IMR-90 (cell line): ENCODE measurements at regions not wholly inside any gene's neighbourhood (a gene's known extent, or its start where the extent isn't known, plus 50 kb on each side); places are given as distances from the start of the nearest gene placed in this dataset.

ENCODE experiments used
- ATAC-seq: fragments of 200-7000 bp; cut with Tn5 transposase; 2 replicates; pipeline ENCODE4 v1.9.1; 2020; ENCODE audit warnings: low read depth, mild to moderate bottlenecking, moderate library complexity
- BruUV-seq: library from RNA; stranded (reverse); fragments of 400-500 nt; replicated peaks from 2 replicates; lab custom pipeline; 2021; lab: Mats Ljungman, UMichigan
- CTCF ChIA-PET: fragments of 300-600 bp; formaldehyde crosslinking; extraction: SDS; loops from one replicate; lab custom pipeline; 2021; ENCODE audit warnings: antibody characterized with exemption; lab: Yijun Ruan, JAX
- POLR2A ChIA-PET: fragments of 300-600 bp; sonication (Branson Sonifier 250); formaldehyde crosslinking; loops from one replicate; lab custom pipeline; 2022; ENCODE audit warnings: antibody characterized with exemption; ENCODE audit not compliant: unreplicated experiment; lab: Charles Lee
- DNase-seq: peaks from one replicate; pipeline ENCODE4 v3.0.0; 2013
- H2AFZ ChIP-seq: replicated peaks from 2 replicates; pipeline ENCODE3; 2013; ENCODE audit warnings: low read length, mild to moderate bottlenecking; ENCODE audit not compliant: poor library complexity
- H2AK5ac ChIP-seq: 2 replicates; pipeline ENCODE4 v1.6.1; 2013; ENCODE audit warnings: low read depth, low read length, inconsistent platforms
- H2AK9ac ChIP-seq: replicated peaks from 2 replicates; pipeline ENCODE3; 2013; ENCODE audit warnings: mild to moderate bottlenecking, low read depth, low read length, moderate library complexity; ENCODE audit not compliant: poor library complexity
- H2BK120ac ChIP-seq: 2 replicates; pipeline ENCODE4 v1.6.1; 2013; ENCODE audit warnings: low read depth, low read length, inconsistent platforms
- H2BK15ac ChIP-seq: 3 replicates; pipeline ENCODE4 v1.6.1; 2013; ENCODE audit warnings: low read depth, low read length, inconsistent platforms
- H2BK20ac ChIP-seq: 2 replicates; pipeline ENCODE4 v1.6.1; 2013; ENCODE audit warnings: low read depth, mild to moderate bottlenecking, inconsistent platforms, low read length, moderate library complexity
- H2BK5ac ChIP-seq: 2 replicates; pipeline ENCODE4 v1.6.1; 2013; ENCODE audit warnings: mild to moderate bottlenecking, low read depth, low read length, inconsistent platforms; ENCODE audit not compliant: poor library complexity, severe bottlenecking
- H3K14ac ChIP-seq: replicated peaks from 2 replicates; pipeline ENCODE4 v1.6.1; 2013; ENCODE audit warnings: low read depth, low read length, inconsistent platforms
- H3K18ac ChIP-seq: 2 replicates; pipeline ENCODE4 v1.6.1; 2013; ENCODE audit warnings: low read depth, low read length, control low read depth
- H3K23ac ChIP-seq: 2 replicates; pipeline ENCODE4 v1.6.1; 2013; ENCODE audit warnings: low read depth, low read length, inconsistent platforms
- H3K27ac ChIP-seq: 2 replicates; pipeline ENCODE4 v1.5.1; 2013; ENCODE audit warnings: mild to moderate bottlenecking, control low read depth, low read length; ENCODE audit not compliant: insufficient read depth
- H3K27me3 ChIP-seq: 2 replicates; pipeline ENCODE4 v1.6.1; 2013; ENCODE audit warnings: low read length; ENCODE audit not compliant: control insufficient read depth, insufficient read depth
- H3K36me3 ChIP-seq: 2 replicates; pipeline ENCODE4 v1.6.1; 2013; ENCODE audit warnings: low read length, mixed read lengths; ENCODE audit not compliant: control insufficient read depth, insufficient read depth
- H3K4ac ChIP-seq: 2 replicates; pipeline ENCODE4 v1.6.1; 2013; ENCODE audit warnings: low read depth, low read length, inconsistent platforms
- H3K4me1 ChIP-seq: 2 replicates; pipeline ENCODE4 v1.6.1; 2013; ENCODE audit warnings: low read length, mixed read lengths; ENCODE audit not compliant: control insufficient read depth, insufficient read depth
- H3K4me2 ChIP-seq: 2 replicates; pipeline ENCODE4 v1.6.1; 2013; ENCODE audit warnings: low read depth, mild to moderate bottlenecking, control low read depth, low read length, moderate library complexity
- H3K4me3 ChIP-seq: 2 replicates; pipeline ENCODE4 v1.5.1; 2013; ENCODE audit warnings: low read depth, mild to moderate bottlenecking, control low read depth, low read length, moderate library complexity; ENCODE audit not compliant: insufficient read depth
- H3K56ac ChIP-seq: 2 replicates; pipeline ENCODE4 v1.6.1; 2013; ENCODE audit warnings: low read length, inconsistent platforms; ENCODE audit not compliant: insufficient read depth; ENCODE audit errors: extremely low read depth
- H3K79me1 ChIP-seq, 2 experiments: 2 replicates each; pipeline ENCODE4 v1.6.1; 2013; ENCODE audit warnings: low read length in 2 of 2, inconsistent platforms in 1 of 2, low read depth in 1 of 2
- H3K9ac ChIP-seq: 2 replicates; pipeline ENCODE4 v1.6.1; 2013; ENCODE audit warnings: low read depth, low read length, control low read depth
- H3K9me1 ChIP-seq: 2 replicates; pipeline ENCODE4 v1.6.1; 2013; ENCODE audit warnings: low read length, inconsistent platforms; ENCODE audit not compliant: insufficient read depth
- H3K9me3 ChIP-seq: 2 replicates; pipeline ENCODE4 v1.6.1; 2013; ENCODE audit warnings: low read length; ENCODE audit not compliant: control insufficient read depth, insufficient read depth
- H4K20me1 ChIP-seq: 2 replicates; pipeline ENCODE4 v1.6.1; 2013; ENCODE audit warnings: low read length, inconsistent platforms; ENCODE audit not compliant: insufficient read depth
- H4K5ac ChIP-seq: 2 replicates; pipeline ENCODE4 v1.6.1; 2013; ENCODE audit warnings: mild to moderate bottlenecking, low read depth, low read length, control low read depth
- H4K8ac ChIP-seq, 2 experiments: 2 replicates each; pipeline ENCODE4 v1.6.1; 2013; ENCODE audit warnings: low read depth in 2 of 2, low read length in 2 of 2, control low read depth in 1 of 2, inconsistent platforms in 1 of 2
- H4K91ac ChIP-seq: 2 replicates; pipeline ENCODE4 v1.6.1; 2013; ENCODE audit warnings: low read depth, low read length, inconsistent platforms; ENCODE audit not compliant: insufficient read depth
- BHLHE40 ChIP-seq: fragments of 150-350 bp; IDR thresholded peaks from 2 replicates; pipeline ENCODE4 v1.6.1; 2016; ENCODE audit warnings: mild to moderate bottlenecking, low read depth, low read length
- CEBPB ChIP-seq: IDR thresholded peaks from 2 replicates; pipeline ENCODE4 v1.6.1; 2012; ENCODE audit warnings: low read depth, low read length, improper control_type of control experiment
- CHD1 ChIP-seq: IDR thresholded peaks from 2 replicates; pipeline ENCODE4 v1.6.1; 2012; ENCODE audit warnings: low read depth, low read length, improper control_type of control experiment
- CTCF ChIP-seq: conservative IDR thresholded peaks from 2 replicates; pipeline ENCODE4 v1.5.1; 2012; ENCODE audit warnings: mild to moderate bottlenecking, low read depth, low read length, improper control_type of control experiment
- ELK1 ChIP-seq: fragments of 150-350 bp; IDR thresholded peaks from 2 replicates; pipeline ENCODE4 v1.6.1; 2016; ENCODE audit warnings: low read depth, mild to moderate bottlenecking, low read length, moderate library complexity, borderline replicate concordance
- MAZ ChIP-seq: IDR thresholded peaks from 2 replicates; pipeline ENCODE4 v1.6.1; 2012; ENCODE audit warnings: low read depth, mild to moderate bottlenecking, low read length, improper control_type of control experiment, moderate library complexity, borderline replicate concordance
- MXI1 ChIP-seq: IDR thresholded peaks from 2 replicates; pipeline ENCODE4 v1.6.1; 2012; ENCODE audit warnings: low read depth, mild to moderate bottlenecking, low read length, moderate library complexity, borderline replicate concordance
- NFE2L2 ChIP-seq: fragments of 150-350 bp; IDR thresholded peaks from 2 replicates; pipeline ENCODE4 v1.6.1; 2016; ENCODE audit warnings: low read depth, mild to moderate bottlenecking, low read length
- POLR2A ChIP-seq: IDR thresholded peaks from 2 replicates; pipeline ENCODE4 v1.6.1; 2012; ENCODE audit warnings: mild to moderate bottlenecking, low read depth, low read length
- RCOR1 ChIP-seq: IDR thresholded peaks from 2 replicates; pipeline ENCODE4 v1.6.1; 2012; ENCODE audit warnings: mild to moderate bottlenecking, low read length, improper control_type of control experiment; ENCODE audit not compliant: insufficient replicate concordance
- RFX5 ChIP-seq: IDR thresholded peaks from 2 replicates; pipeline ENCODE4 v1.8.0; 2012; ENCODE audit warnings: low read depth, mild to moderate bottlenecking, low read length, moderate library complexity
- USF2 ChIP-seq: fragments of 150-350 bp; IDR thresholded peaks from 2 replicates; pipeline ENCODE4 v1.6.1; 2017; ENCODE audit warnings: mild to moderate bottlenecking, antibody characterized with exemption, low read length, low read depth
- WGBS, 2 experiments: methylation state at CpG; one replicate each; pipeline versions ENCODE4 v1.1.5 to v1.1.7; 2013; ENCODE audit warnings: missing lambda C conversion rate in 2 of 2; ENCODE audit not compliant: insufficient read length in 1 of 2; ENCODE audit errors: extremely low coverage in 2 of 2; 5-methylcytosine and 5-hydroxymethylcytosine counted together
- dilution Hi-C: fragments of 300-500 bp; cut with HindIII; formaldehyde crosslinking; loops from one replicate; pipeline ENCODE4 v1.14.3; 2018; ENCODE audit warnings: low sequenced_read_pairs; ENCODE audit not compliant: unreplicated experiment
- in situ Hi-C: fragments of 300-500 bp; cut with MboI; formaldehyde crosslinking; loops from 3 replicates; pipeline ENCODE4 v1.14.3; 2019; ENCODE audit warnings: low sequenced_read_pairs, inconsistent platforms, mixed read lengths
- intact Hi-C: fragments of 100-400 bp; cut with micrococcal nuclease; formaldehyde crosslinking; loops from 2 replicates; pipeline ENCODE4 v1.10.0; 2022

- TF ChIP-seq CTCF (no peak), MAZ (no peak), CHD1 (no peak), POLR2A (no peak), USF2 (no peak), RCOR1 (no peak), MXI1 (no peak), RFX5 (no peak), NFE2L2 (no peak), CEBPB (no peak), ELK1 (no peak), BHLHE40 (no peak)
- dilution Hi-C loops (no loop called here), in situ Hi-C loops (no loop called here), intact Hi-C loops (no loop called here)
- no peak overlapping the region for H2AFZ ChIP-seq
- no peak overlapping the region for H2BK15ac ChIP-seq
- H3K4ac ChIP-seq, result no peak overlapping the region
- H3K9me3 ChIP-seq, result peaks cover 35% of the 10 kb centered on the region
- H2BK120ac ChIP-seq, result no peak overlapping the region
- no peak for ATAC-seq
- H3K4me1 ChIP-seq, result no peaks in the 10 kb centered on the region
- H3K36me3 ChIP-seq, result no peaks in the 10 kb centered on the region
- WGBS, 2 experiments, result no CpG with 5 or more reads among the region's 9 CpGs
- H3K9ac ChIP-seq, result no peak overlapping the region
- no peaks in the 10 kb centered on the region for H3K79me1 ChIP-seq
- ChIA-PET CTCF (no interaction called here), POLR2A (no interaction called here)
- H2AK9ac ChIP-seq, result no peak overlapping the region
- no peak overlapping the region for H3K4me2 ChIP-seq
- H3K9me1 ChIP-seq, result no peaks in the 10 kb centered on the region
- H3K56ac ChIP-seq, result no peak overlapping the region
- H4K8ac ChIP-seq, result no peak overlapping the region
- no peak overlapping the region for H2BK5ac ChIP-seq
- no peak overlapping the region for H3K27ac ChIP-seq
- no peak overlapping the region for H3K23ac ChIP-seq
- H2AK5ac ChIP-seq, result no peak overlapping the region
- H3K14ac ChIP-seq, result no peak overlapping the region
- no peaks in the 10 kb centered on the region for H3K27me3 ChIP-seq
- H3K4me3 ChIP-seq, result no peak overlapping the region
- no peak overlapping the region for H4K91ac ChIP-seq
- no peaks in the 10 kb centered on the region for H4K20me1 ChIP-seq
- H4K5ac ChIP-seq, result no peak overlapping the region
- no TSS peak for BruUV-seq
- no peak for DNase-seq
- H2BK20ac ChIP-seq, result no peak overlapping the region
- no peak overlapping the region for H3K18ac ChIP-seq
Observed at GRCh38 chr17:22267019-22267418, 574.7 kb downstream of the KCNJ18 start.
